Iris pigment epithelial cell (primary cell): ENCODE measurements at regions not wholly inside any gene's neighbourhood (a gene's known extent, or its start where the extent isn't known, plus 50 kb on each side); places are given as distances from the start of the nearest gene placed in this dataset.
"Not testable (repeated sequence)": the region's sequence is repeated elsewhere in the genome, so short reads cannot be mapped to it uniquely, and the experiment has no call there.

Source experiments
- DNase-seq: peaks from one replicate; pipeline ENCODE4 v3.0.0-alpha.2; 2011; ENCODE audit warnings: low read depth

DNA sequence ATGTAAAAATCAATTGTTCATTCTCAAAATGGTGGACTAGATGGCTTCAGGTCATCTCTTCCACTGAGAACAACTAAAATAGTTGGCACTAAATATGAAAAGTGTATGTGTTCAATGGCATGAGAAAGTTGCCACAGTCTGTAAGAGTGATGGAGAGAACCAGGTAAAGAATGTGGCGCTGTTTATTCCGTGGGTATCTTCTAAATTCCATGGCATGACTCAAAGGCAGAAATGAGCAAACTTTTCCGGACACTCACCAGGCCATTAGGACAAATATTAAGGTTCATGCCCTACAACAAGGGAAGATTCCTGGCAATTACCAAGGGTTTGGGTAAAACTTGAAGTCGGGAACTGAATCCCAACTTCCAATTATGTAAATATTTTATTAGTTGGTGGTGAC is 825.4 kb upstream of the CDH6 start:
- DNase-seq, result no peak

DNA sequence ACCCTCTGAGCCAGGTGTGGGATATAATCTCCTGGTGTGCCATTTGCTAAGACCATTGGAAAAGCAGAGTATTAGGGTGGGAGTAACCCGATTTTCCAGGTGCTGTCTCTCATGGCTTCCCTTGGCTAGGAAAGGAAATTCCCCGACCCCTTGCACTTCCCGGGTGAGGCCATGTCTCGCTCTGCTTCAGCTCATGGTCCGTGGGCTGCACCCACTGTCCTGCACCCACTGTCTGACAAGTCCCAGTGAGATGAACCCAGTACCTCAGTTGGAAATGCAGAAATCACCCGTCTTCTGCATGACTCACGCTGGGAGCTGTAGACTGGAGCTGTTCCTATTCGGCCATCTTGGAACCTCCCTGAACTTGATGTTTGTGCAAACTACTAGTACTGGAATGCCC is 828.5 kb upstream of the CDH6 start:
- DNase-seq, result not testable (repeated sequence)

DNA sequence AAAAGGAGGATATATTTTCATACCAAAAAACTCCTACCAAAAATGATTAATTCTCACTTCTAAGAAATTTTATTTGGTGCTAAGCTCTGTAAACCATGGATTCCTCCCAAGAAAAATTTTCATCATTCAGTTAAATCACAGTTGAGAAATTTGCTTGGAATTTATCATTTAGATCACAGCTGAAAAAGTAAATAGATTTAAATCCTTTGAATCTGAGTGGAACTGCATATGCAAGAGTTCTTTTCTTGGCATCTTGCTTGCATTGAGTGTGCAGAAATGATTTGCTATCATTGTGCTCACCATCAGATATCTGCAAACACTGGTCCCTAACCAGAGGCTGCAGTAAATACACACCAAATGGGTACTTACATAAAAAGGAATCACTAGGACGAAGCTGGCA is 836.1 kb upstream of the CDH6 start:
- DNase-seq, result no peak

DNA sequence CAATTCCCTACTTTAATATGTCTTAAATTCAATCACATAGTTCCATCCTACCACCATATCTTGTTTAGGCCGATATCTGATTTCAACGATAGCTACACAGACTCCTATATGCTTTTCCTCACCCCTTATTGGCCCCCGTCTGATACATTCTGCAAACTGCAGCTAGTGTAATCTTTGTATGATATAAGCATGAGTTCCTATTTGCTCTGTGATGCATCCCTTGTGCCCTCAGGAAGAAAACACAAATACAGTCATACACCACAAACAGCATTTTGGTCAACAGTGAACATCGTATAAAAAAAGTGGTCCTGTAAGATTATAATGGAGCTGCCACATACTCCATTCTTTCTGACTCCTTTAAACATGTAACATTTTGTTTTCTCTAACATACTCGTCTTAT is 837.8 kb upstream of the CDH6 start:
- DNase-seq, result no peak

DNA sequence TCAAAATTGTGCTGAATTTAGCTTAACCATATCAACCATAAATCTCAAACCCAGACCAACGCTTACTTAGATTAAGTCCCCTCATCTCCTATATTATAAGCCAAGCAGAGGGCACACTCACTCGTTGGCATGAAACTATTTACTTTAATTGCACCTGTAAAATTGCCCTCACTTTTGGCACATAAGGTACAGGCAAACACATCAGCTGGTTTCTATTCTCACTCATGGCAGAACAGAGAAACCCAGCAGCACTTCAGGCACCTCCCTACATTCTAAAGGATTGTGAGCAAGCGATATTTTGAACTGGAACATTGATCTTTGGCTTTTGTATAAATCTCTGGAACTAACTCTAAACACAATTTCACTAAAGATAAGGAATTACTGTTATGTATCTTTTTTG is 845.6 kb upstream of the CDH6 start:
- DNase-seq, result no peak

DNA sequence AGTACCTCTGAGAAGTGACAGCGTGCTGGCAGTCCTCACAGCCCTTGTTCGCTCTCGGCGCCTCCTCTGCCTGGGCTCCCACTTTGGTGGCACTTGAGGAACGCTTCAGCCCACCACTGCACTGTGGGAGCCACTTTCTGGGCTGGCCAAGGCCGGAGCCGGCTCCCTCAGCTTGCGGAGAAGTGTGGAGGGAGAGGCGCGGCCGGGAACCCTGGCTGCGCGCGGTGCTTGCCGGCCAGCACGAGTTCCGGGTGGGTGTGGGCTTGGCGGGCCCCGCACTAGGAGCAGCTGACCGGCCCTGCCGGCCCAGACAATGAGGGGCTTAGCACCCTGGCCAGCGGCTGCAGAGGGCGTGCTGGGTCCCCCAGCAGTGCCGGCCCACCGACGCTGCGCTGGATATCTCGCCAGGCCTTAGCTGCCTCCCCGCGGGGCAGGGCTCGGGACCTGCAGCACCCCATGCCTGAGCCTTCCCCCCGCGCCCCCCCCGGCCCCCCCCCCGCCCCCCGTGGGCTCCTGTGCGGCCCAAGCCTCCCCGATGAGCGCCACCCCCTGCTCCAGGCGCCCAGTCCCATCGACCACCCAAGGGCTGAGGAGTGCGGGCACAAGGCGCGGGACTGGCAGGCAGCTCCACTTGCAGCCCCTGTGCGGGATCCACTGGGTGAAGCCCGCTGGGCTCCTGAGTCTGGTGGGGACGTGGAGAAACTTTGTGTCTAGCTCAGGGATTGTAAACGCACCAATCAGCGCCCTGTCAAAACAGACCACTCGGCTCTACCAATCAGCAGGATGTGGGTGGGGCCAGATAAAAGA is 847.7 kb upstream of the CDH6 start:
- DNase-seq, result not testable (repeated sequence)

DNA sequence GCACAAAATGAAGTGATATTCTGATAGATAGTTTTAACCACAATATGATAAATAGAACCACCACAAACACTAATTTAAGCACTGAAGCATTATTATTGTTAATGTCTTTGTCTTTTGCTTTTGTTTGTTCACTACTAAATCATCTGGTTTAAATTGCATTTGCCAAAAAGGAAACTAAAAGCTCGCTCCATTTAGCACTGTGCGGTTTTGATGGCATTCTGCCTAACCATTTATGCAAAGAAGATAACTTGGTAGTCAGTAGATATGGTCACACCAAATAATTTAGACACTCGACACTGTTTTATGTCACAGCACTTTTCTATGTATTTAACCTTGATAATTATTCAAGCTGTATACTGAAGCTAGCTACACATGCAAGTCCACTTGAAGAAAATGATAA is 849.8 kb upstream of the CDH6 start:
- no peak for DNase-seq

DNA sequence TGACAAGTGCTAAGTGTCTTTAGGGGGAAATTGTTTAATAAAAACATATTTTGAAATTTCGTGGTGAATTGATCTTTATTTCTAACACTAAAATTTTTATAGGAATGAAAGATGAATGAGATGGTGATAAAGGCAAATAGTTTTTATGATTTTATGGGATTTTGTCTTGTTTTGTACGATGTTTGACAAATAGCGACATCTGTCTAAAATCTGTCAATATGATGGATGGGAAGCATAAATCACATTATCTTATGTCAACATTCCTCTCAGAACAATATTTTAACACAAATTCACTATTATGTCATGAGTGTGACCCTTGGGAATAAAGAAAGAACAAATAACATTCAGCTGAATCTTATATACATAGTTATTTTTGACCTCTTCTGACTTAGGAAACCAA is 852.0 kb upstream of the CDH6 start:
- no peak for DNase-seq

DNA sequence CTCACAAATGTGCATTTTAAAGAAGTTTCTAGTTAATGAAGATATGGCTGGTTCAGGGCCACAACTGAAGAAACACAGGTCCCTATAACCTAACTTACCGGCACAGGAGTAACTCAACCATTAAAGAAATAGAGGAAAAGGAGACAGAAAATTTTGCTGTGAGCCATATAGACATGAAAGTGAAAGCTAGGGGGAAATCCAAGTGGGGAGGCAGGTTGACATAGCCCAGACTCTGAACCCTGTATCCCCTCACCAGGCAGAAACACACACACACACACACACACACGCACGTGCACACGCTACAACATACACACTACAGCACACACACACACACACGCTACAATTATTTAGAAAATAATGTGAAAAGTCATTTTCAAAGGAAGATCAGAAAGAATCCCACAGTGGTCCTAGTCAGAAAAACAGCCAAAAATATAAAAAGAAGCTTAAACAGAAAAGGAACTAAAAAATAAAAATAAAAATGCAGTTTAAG is 856.4 kb upstream of the CDH6 start:
- no peak for DNase-seq

DNA sequence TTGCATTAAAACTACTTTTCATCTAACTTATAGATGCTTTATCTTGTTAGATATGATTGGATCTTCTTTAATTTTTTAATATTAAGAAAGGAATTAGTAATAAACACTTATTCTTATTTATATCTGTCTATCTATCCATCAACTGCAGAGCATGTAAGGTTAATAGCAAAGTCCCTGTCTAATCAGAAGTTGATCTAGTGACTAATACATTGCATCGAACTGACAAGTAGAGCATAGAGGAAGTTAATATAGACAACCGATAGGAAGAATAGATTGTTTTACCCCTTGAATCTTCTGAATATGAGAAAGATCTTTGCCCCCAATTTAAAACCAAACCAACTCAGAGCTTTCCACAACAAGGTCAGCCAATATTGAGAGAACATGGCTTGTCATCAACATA is 862.0 kb upstream of the CDH6 start:
- no peak for DNase-seq

DNA sequence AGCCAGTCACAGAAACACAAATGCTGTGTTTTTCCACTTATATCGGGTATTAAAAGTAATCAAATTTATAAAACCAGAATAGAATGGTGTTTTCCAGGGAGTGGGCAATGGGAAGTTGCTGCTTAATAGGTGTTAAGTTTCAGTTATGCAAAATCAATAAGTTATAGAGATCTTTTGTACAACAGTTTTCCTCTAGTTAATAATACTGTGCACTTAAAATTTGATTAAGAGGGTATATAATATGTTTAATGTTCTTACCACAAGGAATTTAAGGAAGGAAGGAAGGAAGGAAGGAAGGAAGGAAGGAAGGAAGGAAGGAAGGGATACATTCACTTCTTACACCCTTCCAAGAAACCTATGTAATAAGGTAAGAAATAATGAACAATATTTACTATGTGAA is 867.7 kb upstream of the CDH6 start:
- DNase-seq, result no peak

DNA sequence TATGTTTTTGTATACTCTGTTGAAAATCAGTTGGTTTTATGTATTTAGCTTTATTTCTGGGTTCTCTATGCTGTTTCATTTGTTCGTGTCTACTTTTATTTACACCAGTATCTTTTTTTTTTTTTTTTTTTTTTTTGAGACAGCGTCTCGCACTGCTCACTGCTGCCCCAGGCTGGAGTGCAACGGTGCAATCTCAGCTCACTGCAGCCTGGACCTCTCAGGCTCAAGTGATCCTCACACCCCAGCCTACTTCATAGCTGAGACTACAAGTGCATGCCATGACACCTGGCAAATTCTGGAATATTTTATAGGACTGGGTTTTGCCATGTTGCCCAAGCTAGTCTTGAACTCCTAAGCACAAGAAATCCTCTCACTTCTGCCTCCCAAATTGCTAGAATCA is 869.4 kb upstream of the CDH6 start:
- DNase-seq, result no peak

DNA sequence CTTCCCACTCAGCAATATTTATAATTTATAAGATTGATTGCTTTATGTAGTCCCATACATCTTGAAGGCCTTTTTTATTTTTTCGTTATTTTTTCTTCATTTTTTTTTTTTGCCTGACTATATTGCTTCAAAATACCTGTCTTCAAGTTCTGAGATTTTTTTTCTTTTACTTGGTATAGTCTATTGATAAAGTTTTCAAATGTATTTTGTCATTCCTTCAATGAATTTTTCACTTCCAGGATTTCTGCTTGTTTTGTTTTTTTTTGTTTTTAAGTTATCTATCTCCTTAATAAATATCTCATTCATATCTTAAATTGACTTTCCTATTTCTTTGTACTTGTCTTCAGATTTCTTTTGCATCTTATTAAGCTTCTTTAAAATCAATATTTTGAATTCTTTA is 905.6 kb upstream of the CDH6 start:
- no peak for DNase-seq

DNA sequence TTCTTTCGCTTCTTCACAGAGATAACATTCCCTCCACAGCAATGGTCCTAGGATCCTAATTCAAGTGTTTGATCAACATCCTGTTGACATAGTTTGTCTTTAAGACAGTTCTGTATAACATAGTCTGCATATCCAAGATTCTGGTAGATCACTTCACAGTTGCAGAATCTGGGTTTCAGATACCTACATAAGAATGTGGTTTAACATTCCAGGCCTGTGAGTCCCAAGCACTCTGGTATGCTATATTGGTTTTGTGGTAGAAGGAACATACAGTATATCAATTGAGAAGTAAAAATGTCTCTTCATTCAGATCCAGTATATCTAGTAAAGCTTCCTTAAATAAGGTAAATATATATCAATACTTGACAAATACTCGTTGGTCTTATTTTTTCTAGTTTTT is 914.2 kb upstream of the CDH6 start:
- DNase-seq, result peak; percentile 79

DNA sequence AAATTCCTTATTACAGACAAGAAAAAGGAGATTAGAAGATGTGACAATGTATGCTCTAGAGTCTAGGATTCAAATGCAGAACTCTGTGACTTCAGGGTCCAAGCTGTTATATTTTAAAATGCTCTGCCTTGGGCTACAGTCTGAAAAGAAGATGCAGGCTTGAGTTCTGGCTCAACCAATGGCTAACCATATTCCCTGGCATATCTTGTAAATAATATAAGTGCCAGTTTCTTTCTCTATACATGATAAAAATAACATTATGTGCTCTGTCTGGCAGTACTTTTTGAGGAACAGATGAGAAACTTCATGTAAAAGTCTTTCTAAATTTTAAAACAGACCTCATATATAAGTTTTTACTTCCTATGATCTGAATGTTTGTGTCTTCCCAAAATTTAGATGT is 926.5 kb upstream of the CDH6 start:
- no peak for DNase-seq

DNA sequence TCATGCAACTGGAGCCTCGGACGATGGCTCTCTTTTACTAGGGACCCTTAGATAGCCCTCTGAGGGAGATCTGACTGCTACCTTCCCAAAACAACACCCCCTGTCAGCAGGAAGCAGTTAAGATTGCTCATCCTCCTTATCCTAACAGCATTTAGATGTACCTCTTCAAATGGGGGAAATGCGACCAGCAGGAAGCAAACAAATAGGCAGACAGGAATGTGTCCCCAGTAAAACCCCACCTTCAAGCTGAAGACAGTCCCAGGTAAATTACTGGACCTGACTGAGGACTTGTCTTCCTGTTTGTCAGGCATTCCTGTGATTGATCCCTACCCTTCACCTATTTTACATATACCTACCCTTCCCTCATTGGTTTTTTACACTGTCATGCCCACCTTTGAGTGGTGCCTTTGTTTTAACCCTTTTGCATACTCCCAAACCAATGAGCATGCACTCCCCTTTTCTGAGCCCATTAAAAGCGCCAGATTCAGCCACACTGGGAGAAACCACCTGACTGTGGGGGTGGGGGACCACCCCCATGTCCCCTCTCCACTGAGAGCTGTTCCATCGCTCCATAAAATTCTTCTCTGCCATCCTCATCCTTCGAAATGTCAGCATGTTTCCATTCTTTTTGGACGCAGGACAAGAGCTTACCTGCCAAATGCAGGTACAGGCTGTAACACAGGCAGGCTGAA is 954.0 kb upstream of the CDH6 start:
- no peak for DNase-seq

DNA sequence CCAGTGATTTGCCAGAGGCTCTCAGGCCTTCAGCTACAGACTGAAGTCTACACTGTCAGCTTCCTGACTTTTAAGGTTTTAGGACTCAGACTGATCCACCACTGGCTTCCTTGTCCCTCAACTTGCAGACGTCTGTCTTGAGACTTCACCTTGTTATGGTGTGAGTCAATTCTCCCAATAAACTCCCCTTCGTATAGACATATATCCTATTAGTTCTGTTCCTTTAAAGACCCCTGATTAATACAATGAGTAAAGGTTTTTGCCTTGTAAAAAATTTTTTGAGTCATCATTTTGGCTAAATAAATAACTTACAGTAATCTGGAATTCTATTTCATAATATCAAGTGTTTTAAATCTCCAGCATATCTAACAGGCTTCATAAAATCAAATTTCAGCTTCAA is 956.3 kb upstream of the CDH6 start:
- DNase-seq, result no peak

DNA sequence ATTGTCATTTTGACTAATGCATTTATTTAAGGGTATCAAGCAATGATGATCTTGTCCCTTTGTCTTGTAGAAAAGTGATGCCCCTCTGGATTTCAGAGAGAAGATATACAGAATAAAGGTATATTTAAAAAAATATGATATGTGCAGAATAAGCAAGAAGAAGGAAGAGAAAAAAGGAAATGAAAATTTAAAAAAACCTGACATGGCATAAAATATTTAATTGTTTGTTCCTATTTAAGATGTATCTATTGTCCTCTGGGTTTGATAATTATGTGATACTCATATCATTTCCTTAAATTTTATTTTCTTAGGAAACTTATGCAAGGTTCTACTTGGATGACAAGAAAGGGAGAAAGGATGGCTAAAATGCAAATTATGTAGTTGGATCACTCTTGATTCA is 983.7 kb upstream of the CDH6 start:
- no peak for DNase-seq

DNA sequence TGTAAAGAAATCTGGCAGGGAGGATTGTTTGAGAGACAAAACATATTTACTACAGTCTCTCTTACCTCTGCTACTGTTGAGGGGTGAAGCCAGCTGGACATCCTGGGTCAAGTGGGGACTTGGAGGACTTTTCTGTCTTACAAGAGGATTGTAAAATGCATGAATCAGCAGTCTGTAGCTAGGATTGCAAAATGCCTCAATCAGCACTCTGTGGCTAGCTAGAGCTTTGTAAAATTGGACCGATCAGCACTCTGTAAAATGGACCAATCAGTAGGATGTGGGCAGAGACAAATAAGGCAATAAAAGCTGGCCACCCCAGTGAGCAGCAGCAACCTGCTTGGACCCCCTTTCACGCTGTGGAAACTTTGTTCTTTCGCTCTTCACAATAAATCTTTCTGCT is 995.8 kb upstream of the CDH6 start:
- no peak for DNase-seq

DNA sequence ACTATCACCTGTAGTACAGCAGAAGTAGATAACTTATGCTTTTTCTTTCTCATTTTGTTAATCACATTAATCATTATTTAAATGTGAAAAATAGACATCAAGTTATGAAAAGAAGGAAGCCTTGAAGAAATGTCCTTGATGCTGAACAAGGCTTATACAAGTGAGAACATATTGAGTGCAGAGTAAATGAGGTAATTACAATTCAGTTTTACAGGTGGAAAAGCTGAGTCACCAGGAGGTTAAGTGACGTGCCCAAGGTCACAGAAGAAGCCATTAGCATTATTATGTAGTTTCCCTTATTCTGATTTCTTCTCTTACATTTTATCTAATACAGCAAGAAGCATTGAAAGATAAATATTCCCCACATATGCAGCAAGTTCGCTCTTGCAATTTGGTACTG is 998.5 kb upstream of the CDH6 start:
- DNase-seq, result no peak

DNA sequence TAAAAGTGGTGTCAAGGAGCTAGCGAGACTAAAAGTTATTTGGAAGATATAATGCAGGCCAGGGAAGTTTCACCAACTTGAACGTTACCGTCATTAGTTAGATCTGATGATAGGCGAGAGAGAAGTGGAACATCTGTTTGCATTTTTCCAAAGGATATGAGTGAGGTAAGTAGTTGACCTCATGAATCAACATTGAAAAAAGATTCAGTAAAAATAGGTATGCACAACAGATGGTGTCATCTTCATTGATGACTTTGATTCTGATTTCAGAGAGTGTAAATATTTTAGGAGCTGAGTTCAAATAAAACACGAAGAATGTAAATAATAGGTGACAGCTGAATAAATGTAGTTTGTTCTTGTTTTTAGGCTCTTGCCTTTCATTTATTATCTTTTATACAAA is 998.9 kb upstream of the CDH6 start:
- DNase-seq, result no peak

DNA sequence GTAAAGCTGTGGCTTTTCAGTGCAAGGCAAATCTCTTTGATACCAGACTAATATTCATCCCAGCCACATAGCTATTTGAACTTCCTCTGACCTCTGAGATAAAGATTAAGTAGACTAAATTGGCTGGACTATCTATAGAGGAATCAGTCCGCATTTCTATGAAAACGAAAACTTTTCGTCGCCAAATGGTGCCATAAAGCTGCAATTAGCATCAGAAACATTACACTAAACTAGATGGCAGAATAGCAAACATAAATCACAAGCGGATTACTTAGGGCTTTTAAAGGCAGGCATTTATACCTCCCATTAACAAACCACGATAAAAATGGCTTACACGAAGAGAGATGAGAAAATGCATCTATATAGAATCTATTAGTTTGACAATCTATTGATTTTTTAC is 1009.7 kb upstream of the CDH6 start:
- no peak for DNase-seq

DNA sequence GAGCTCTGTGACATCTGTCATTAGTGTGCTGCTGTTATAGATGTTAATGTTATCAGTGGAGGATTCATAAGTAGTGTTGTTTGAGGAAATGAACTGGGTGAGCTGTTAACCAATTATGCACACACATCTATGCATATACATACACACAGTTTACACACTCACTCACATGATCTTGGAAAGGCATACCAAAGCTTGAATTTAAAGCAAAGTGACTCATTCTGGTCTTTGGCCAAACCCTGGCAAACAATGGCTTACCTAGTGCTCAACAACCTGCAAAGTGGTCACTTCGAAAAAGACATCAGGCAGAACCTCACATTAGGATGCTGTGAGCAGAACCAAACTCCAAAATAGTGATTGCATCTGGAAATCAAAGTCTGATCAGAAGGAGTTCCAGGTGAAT is 1037.3 kb upstream of the CDH6 start:
- DNase-seq, result no peak

DNA sequence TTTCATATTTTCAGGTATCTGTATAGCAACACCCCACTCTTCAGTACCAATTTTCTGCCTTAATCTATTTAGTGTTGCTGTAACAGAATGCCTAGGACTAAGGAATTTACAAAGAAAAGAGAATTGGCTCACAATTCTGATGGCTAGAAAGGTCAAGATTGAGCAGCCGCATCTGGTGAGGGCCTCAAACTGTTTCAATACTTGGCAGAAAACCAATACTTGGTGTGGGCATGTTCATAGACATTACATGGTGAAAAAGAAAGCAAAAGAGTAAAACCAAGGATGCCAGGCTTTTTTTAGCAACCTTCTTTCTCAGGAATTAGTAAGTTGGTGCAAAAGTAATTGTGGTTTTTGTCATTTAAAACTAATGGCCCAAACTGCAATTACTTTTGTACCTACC is 1041.1 kb upstream of the CDH6 start:
- DNase-seq, result no peak
